MG63 (cell line): ENCODE measurements at regions not wholly inside any gene's neighbourhood (a gene's known extent, or its start where the extent isn't known, plus 50 kb on each side); places are given as distances from the start of the nearest gene placed in this dataset.
A peak's percentile ranks its signal among the peaks of the same experiment; 100 is the strongest.

Source experiments
- DNase-seq: peaks from one replicate; pipeline ENCODE4 v3.0.0-alpha.2; 2020
- H3K27me3 ChIP-seq: fragments of 250-450 bp; sonication (Bioruptor Pico); 2 replicates; pipeline ENCODE4 v1.5.1; 2020; ENCODE audit warnings: mild to moderate bottlenecking, moderate library complexity
- H3K36me3 ChIP-seq: fragments of 250-450 bp; sonication (Bioruptor Pico); 2 replicates; pipeline ENCODE4 v1.5.1; 2020; ENCODE audit warnings: mild to moderate bottlenecking, moderate library complexity
- H3K4me3 ChIP-seq: fragments of 250-450 bp; sonication (Bioruptor Pico); 2 replicates; pipeline ENCODE4 v1.5.1; 2020; ENCODE audit warnings: mild to moderate bottlenecking, moderate library complexity
- H3K9me3 ChIP-seq: fragments of 250-450 bp; sonication (Bioruptor Pico); 2 replicates; pipeline ENCODE4 v1.5.1; 2020; ENCODE audit warnings: mild to moderate bottlenecking, moderate library complexity

GRCh38 chr3:24999357-24999756, 428.7 kb upstream of the RARB start:
- H3K36me3 ChIP-seq, result no peaks in the 10 kb centered on the region
- no peaks in the 10 kb centered on the region for H3K27me3 ChIP-seq
- no peaks in the 10 kb centered on the region for H3K9me3 ChIP-seq
- no peak for DNase-seq
- no peak overlapping the region for H3K4me3 ChIP-seq

DNA sequence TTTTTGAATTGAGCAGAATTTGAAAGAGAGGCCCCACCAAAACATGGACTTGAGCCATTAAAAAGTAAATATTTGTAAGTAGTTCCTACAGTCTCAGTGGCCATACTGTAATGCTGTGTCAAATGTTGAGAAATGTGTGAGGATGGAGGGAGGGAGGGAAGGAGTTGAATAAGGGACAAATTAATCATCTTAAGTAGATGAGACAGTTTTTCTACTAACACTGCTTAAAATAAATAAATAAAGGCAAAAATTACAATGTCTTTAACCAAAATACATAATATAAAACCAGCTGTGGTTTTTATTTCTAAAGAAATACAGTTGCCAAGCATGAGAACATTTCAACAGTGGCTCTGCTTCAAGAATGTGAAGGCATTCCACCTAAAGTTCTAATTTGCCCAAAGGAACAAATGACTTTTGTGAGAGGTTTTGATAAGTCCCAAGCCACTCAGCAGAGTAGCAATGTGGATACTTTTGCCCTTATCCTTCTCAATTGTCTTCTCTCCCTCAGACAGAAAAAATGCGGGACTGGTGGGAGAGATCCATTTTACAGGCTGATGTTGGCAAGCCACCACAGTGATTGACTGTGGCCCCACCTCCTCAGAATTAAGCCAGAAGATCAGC, 427.0 kb upstream of the RARB start:
- H3K9me3 ChIP-seq, result no peaks in the 10 kb centered on the region
- DNase-seq, result no peak

DNA sequence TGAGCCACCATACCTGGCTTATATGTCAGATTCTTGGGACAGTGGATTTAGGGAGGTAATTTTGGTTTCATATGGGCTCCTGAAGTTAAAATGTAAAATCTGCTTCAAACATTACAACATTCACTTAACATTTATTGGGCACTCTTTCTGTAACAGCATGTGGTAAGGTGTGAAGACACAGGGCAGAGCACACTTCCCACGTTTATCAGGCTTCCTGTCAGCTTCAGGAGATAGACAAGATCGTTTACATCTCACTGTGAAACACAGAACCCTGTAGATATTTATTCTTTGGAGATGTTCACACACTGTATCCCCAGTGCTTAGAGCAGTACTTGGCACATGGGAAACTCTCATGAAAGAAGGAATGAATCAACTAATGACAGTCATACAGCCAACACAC, 426.0 kb upstream of the RARB start:
- Histone ChIP-seq H3K27me3 (no peaks in the 10 kb centered on the region), H3K9me3 (no peaks in the 10 kb centered on the region), H3K4me3 (no peak overlapping the region), H3K36me3 (no peaks in the 10 kb centered on the region)
- no peak for DNase-seq

More for the DNA sequence above, 427.0 kb upstream of the RARB start:
- Histone ChIP-seq H3K4me3 (no peak overlapping the region), H3K36me3 (no peaks in the 10 kb centered on the region), H3K27me3 (no peaks in the 10 kb centered on the region)

DNA sequence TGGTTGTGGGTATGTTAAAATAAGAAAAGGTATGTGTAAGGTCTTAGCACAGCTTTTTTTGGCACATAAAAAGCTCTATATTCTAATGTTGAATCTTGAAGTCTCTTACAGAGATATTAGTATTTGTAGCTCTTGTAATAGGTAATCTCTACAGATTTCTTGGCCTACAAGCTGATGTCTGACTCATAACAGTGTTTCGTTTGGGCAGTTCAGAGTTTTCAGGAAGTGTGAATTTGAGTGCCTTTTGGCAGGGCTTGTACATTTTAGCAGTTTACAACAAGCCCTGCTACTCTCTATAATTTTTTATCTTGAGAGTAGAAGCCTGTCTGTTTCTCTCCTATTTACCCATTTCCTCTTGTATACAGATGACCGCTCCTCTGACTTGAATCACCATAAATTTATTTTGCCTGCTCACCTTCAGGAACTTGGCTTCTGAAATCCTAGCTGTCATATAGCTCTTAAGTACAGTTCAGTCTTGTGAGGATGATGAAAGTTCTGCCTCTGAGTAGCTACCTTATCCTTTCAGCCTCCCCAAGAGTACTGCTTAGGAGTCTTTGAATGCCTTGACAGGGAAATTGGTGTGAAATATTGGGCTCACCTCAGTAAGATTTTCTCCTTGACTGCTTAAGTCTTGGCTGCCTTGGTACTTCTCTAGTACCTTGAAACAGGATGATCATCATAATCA, 419.9 kb upstream of the RARB start:
- Histone ChIP-seq H3K36me3 (no peaks in the 10 kb centered on the region), H3K9me3 (no peaks in the 10 kb centered on the region), H3K4me3 (no peak overlapping the region), H3K27me3 (no peaks in the 10 kb centered on the region)
- peak; percentile 9 for DNase-seq

GRCh38 chr3:25009665-25010064, 418.4 kb upstream of the RARB start:
- Histone ChIP-seq H3K4me3 (no peak overlapping the region), H3K36me3 (no peaks in the 10 kb centered on the region), H3K9me3 (no peaks in the 10 kb centered on the region), H3K27me3 (no peaks in the 10 kb centered on the region)
- DNase-seq, result no peak

GRCh38 chr3:25015599-25015998, 412.5 kb upstream of the RARB start:
- DNase-seq, result no peak
- no peaks in the 10 kb centered on the region for H3K9me3 ChIP-seq
- H3K27me3 ChIP-seq, result no peaks in the 10 kb centered on the region
- H3K36me3 ChIP-seq, result no peaks in the 10 kb centered on the region
- H3K4me3 ChIP-seq, result no peak overlapping the region

- no peak overlapping the region for H3K4me3 ChIP-seq
- H3K36me3 ChIP-seq, result no peaks in the 10 kb centered on the region
- no peaks in the 10 kb centered on the region for H3K27me3 ChIP-seq
- H3K9me3 ChIP-seq, result no peaks in the 10 kb centered on the region
- no peak for DNase-seq
Measured at GRCh38 chr3:25018909-25019308, 409.2 kb upstream of the RARB start.

DNA sequence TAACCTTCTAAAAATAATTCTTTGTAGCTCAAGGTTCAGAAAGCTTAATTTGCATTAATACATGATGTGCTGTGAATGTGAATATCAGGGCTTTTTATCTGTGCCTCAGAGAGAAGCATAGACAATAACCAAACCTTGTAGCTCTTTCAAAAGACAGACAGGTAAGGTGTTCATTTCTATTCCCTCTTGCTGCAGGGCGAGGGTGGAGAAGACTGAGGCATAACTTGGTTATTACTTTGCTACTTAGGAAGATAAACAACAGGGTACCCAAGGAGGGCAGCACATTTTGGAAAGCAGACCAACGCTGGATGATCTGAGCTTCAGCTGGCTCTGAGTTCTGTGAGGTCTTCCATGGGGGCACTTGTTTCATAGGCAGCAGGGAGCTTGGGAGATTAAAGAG, 408.6 kb upstream of the RARB start:
- no peak for DNase-seq
- no peaks in the 10 kb centered on the region for H3K27me3 ChIP-seq
- H3K36me3 ChIP-seq, result no peaks in the 10 kb centered on the region
- no peaks in the 10 kb centered on the region for H3K9me3 ChIP-seq
- no peak overlapping the region for H3K4me3 ChIP-seq

- no peaks in the 10 kb centered on the region for H3K9me3 ChIP-seq
- DNase-seq, result no peak
- no peaks in the 10 kb centered on the region for H3K36me3 ChIP-seq
- H3K27me3 ChIP-seq, result no peaks in the 10 kb centered on the region
- H3K4me3 ChIP-seq, result no peak overlapping the region
Measured at GRCh38 chr3:25021816-25022215, 406.2 kb upstream of the RARB start.

- DNase-seq, result no peak
- H3K4me3 ChIP-seq, result no peak overlapping the region
- no peaks in the 10 kb centered on the region for H3K27me3 ChIP-seq
- H3K36me3 ChIP-seq, result no peaks in the 10 kb centered on the region
- no peaks in the 10 kb centered on the region for H3K9me3 ChIP-seq
Measured at GRCh38 chr3:25023876-25024275, 404.2 kb upstream of the RARB start.

GRCh38 chr3:25025236-25025635, 402.8 kb upstream of the RARB start:
- H3K4me3 ChIP-seq, result no peak overlapping the region
- H3K36me3 ChIP-seq, result no peaks in the 10 kb centered on the region
- no peaks in the 10 kb centered on the region for H3K27me3 ChIP-seq
- DNase-seq, result no peak
- no peaks in the 10 kb centered on the region for H3K9me3 ChIP-seq

DNA sequence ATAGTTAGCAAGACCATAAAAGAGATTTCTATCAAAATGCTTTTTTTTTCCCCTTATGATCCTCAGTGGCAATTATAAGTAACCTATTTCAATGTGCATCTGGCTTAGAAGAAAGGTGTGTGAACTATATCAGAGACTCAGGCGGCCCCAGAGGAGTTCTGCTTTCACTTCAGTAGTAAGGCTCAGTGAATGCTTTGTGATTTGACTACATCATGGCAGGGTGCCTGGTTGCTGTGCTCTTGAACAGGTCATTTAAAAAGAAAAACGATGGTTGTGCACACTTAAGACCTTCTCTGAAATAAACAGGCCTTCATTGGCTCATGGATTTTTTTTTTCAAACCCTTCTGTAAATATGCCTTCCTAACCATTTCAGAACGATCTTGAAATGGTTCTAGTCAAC, 400.4 kb upstream of the RARB start:
- no peaks in the 10 kb centered on the region for H3K36me3 ChIP-seq
- H3K27me3 ChIP-seq, result no peaks in the 10 kb centered on the region
- no peak overlapping the region for H3K4me3 ChIP-seq
- no peak for DNase-seq
- H3K9me3 ChIP-seq, result no peaks in the 10 kb centered on the region

DNA sequence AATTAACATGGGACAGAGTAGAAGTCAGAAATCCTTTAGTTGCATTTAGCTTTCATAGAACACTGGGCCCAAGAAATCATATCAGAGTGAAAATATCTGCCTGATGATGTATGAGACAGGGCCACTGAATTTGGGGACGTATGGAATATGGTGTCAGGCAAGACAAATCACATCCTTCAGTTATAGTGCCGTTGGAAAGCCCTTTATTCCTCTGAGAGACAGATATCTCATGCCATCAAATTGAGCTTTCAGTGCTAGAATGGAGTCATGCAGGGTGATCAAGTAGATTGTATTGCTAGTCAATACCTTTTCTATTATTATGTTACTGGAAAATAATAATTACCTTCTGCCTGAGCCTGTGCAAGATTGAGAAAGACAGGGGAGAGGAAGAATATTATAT, 398.2 kb upstream of the RARB start:
- H3K27me3 ChIP-seq, result no peaks in the 10 kb centered on the region
- no peak for DNase-seq

GRCh38 chr3:25032344-25032743, 395.7 kb upstream of the RARB start:
- no peak for DNase-seq
- Histone ChIP-seq H3K27me3 (no peaks in the 10 kb centered on the region), H3K36me3 (no peaks in the 10 kb centered on the region), H3K4me3 (no peak overlapping the region), H3K9me3 (no peaks in the 10 kb centered on the region)

More for the DNA sequence above, 398.2 kb upstream of the RARB start:
- Histone ChIP-seq H3K4me3 (no peak overlapping the region), H3K36me3 (no peaks in the 10 kb centered on the region), H3K9me3 (no peaks in the 10 kb centered on the region)

DNA sequence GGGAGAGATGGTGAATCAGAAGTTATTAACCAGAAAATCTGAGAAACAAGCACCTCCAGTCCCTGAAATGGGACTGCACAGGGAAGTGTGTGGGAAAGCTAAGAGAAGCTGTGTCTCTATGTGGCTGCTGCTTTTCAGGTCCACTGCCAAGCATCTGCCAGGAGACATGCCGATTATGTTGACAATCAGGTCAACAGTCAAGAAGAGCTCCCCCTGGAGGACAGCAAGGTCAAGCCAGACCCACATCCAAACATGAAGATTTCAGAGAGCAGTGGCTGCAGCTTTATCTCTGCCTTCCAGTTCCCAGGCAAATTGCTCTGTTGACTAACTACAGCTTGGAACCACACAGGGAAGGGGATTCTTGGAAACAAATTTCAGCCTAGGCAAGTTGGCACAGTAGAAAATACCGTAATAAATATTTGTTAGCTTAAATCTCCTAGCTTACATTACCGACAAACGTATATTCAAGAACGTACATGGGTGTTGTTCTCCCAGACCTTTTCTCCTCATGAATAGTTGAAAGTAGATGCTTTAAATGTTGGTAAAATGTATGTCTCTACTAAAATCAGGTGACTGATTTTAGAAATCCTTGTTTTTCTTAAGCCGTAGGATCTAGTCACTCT, 394.5 kb upstream of the RARB start:
- no peaks in the 10 kb centered on the region for H3K36me3 ChIP-seq
- peak; percentile 18 for DNase-seq
- H3K27me3 ChIP-seq, result no peaks in the 10 kb centered on the region

GRCh38 chr3:25035526-25035925, 392.5 kb upstream of the RARB start:
- H3K27me3 ChIP-seq, result no peaks in the 10 kb centered on the region
- no peaks in the 10 kb centered on the region for H3K36me3 ChIP-seq
- H3K9me3 ChIP-seq, result no peaks in the 10 kb centered on the region
- H3K4me3 ChIP-seq, result no peak overlapping the region
- DNase-seq, result no peak

More for the DNA sequence above, 394.5 kb upstream of the RARB start:
- Histone ChIP-seq H3K9me3 (no peaks in the 10 kb centered on the region), H3K4me3 (no peak overlapping the region)

DNA sequence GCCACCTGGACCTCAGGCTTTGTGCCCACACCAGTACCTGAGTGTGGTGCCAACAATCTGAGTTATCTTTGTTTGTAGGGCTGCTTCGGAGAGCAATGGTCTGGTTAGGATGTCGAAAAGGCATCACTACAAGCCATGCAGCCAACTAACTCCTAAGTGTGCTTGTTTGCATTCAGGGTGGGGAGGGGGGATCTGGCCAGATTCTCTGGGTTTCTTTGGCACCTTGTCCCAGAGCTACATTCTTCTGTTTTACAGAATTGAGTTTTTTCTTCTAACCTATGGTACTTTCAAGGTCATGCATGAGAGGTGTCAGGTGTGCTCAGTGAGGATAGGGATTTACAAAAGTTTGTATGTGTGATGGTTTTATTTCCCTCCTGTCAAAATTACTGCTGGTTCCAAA, 391.4 kb upstream of the RARB start:
- DNase-seq, result no peak
- Histone ChIP-seq H3K36me3 (no peaks in the 10 kb centered on the region), H3K27me3 (no peaks in the 10 kb centered on the region), H3K9me3 (no peaks in the 10 kb centered on the region), H3K4me3 (no peak overlapping the region)

DNA sequence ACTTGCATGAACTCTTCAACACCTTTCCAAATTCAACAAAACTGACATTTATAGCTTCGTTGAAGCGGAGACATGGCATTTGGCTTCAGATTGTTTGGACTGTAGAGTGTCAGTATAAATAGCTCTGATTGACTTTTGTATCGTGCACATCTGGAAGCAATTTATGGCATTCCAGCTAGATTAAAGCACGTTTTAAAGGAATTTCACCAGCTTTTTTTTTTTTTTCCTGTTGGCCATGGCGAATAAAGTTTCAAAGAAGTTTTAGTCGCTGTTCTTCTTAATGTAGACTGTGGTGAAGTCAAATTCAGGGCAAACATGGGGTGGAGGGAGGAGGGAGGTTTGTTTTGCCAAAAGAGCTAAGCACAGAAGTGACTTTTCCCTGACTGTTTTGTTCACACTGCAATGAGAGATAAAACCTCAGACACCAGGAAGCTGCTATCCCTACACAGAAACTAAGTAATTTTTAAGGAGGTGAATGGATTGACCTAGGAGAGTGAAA, 391.0 kb upstream of the RARB start:
- H3K36me3 ChIP-seq, result no peaks in the 10 kb centered on the region
- H3K4me3 ChIP-seq, result no peak overlapping the region
- no peak for DNase-seq

More for the DNA sequence above, 391.0 kb upstream of the RARB start:
- Histone ChIP-seq H3K27me3 (no peaks in the 10 kb centered on the region), H3K9me3 (no peaks in the 10 kb centered on the region)
